ENCODE measurements at regions not wholly inside any gene's neighbourhood (a gene's known extent, or its start where the extent isn't known, plus 50 kb on each side); places are given as distances from the start of the nearest gene placed in this dataset.

DNA sequence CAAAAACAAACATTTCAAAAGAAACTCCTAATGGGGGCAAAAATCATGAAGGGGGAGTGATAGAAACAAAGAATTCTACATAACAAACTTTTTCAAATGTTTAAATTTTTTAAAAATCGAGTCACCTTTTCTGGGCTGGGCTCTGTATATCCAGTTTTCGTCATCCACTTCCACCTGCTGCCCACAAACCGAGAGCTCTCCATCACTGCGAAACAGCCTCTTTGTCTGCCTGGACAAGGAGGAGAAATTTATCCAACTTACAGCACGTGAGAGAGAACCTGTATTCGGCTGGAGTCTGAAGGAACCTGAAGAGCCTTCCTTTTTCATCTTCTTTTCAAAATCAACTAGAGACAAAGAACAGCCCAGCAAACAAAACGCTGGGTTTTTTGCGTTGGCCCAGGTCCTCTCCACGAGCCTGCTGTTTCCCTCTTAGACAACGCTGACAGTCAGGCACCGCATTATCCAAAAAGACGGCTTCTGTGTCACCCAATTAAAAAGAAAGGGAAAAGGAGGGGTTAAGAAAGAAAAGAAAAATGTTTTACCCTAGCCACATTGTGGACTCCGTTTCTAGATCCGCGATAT is 72.4 kb upstream of the NHSL1 start:
- DNase-seq (ENCODE audit: low spot score), result no peak
- H3K27me3 Mint-ChIP-seq (ENCODE audit: low read depth), result no peaks in the 10 kb centered on the region
- no peaks in the 10 kb centered on the region for H3K9me3 Mint-ChIP-seq
- no peak overlapping the region for H3K27ac Mint-ChIP-seq
- no peak for TF ChIP-seq ZNF121 (CRISPR knock-in tag; IDR thresholded peaks at IDR 0.05)
- H3K36me3 Mint-ChIP-seq, result no peaks in the 10 kb centered on the region
- ChIA-PET POLR2A (interaction anchor here (1.2 kb wide), 1 partner anchor 8 kb away, joined by 3 read pairs; no protein-coding TSS in a partner anchor), CTCF (interaction anchor here (1.3 to 2.1 kb wide), 4 partner anchors 10 to 122 kb away, joined by 3 to 4 read pairs (median 4); no protein-coding TSS in a partner anchor)
- ATAC-seq, result no peak
- peaks cover 20% of the 10 kb centered on the region for H3K4me1 Mint-ChIP-seq
- no peak overlapping the region for H3K4me3 Mint-ChIP-seq

GRCh38 chr6:138572167-138572875 is 73.0 kb upstream of the NHSL1 start:
- ATAC-seq (peak; percentile 83), DNase-seq (ENCODE audit: low spot score) (peak; percentile 64)
- H3K9me3 Mint-ChIP-seq, result no peaks in the 10 kb centered on the region
- H3K27me3 Mint-ChIP-seq (ENCODE audit: low read depth), result no peaks in the 10 kb centered on the region
- H3K27ac Mint-ChIP-seq, result no peak overlapping the region
- no peaks in the 10 kb centered on the region for H3K36me3 Mint-ChIP-seq
- CTCF ChIA-PET, result interaction anchor here (1.3 to 2.1 kb wide), 4 partner anchors 11 to 55 kb away, joined by 3 to 6 read pairs (median 4); no protein-coding TSS in a partner anchor
- peak; percentile 74 for TF ChIP-seq GABPB1 (CRISPR knock-in tag; IDR thresholded peaks at IDR 0.05)
- TF ChIP-seq SMAD4 (CRISPR knock-in tag; IDR thresholded peaks at IDR 0.05), result no peak
- TF ChIP-seq ZBTB43 (CRISPR knock-in tag; IDR thresholded peaks at IDR 0.05), result no peak
- TF ChIP-seq FOXP1 (CRISPR knock-in tag; IDR thresholded peaks at IDR 0.05; ENCODE audit: borderline replicate concordance), result no peak
- no peak for TF ChIP-seq RORB (CRISPR knock-in tag; IDR thresholded peaks at IDR 0.05)
- POLR2A ChIA-PET, result interaction anchor here (1.2 kb wide), 1 partner anchor 9 kb away, joined by 3 read pairs; no protein-coding TSS in a partner anchor
- peaks cover 25% of the 10 kb centered on the region for H3K4me1 Mint-ChIP-seq
- H3K4me3 Mint-ChIP-seq, result no peak overlapping the region

GRCh38 chr6:138572885-138573284 is 73.6 kb upstream of the NHSL1 start:
- POLR2A ChIA-PET, result interaction anchor here (1.2 kb wide), 1 partner anchor 9 kb away, joined by 3 read pairs; no protein-coding TSS in a partner anchor
- CTCF ChIA-PET, result interaction anchor here (1.4 to 2.1 kb wide), 2 partner anchors 12 to 44 kb away, joined by 4 to 6 read pairs; no protein-coding TSS in a partner anchor
- TF ChIP-seq FOXP1 (CRISPR knock-in tag; IDR thresholded peaks at IDR 0.05; ENCODE audit: borderline replicate concordance), result no peak
- TF ChIP-seq, protein P1, sequence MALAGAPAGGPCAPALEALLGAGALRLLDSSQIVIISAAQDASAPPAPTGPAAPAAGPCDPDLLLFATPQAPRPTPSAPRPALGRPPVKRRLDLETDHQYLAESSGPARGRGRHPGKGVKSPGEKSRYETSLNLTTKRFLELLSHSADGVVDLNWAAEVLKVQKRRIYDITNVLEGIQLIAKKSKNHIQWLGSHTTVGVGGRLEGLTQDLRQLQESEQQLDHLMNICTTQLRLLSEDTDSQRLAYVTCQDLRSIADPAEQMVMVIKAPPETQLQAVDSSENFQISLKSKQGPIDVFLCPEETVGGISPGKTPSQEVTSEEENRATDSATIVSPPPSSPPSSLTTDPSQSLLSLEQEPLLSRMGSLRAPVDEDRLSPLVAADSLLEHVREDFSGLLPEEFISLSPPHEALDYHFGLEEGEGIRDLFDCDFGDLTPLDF (CRISPR knock-in tag; IDR thresholded peaks at IDR 0.05), result no peak
- TF ChIP-seq TEAD4 (CRISPR knock-in tag; IDR thresholded peaks at IDR 0.05), result no peak
- TF ChIP-seq, protein P2, sequence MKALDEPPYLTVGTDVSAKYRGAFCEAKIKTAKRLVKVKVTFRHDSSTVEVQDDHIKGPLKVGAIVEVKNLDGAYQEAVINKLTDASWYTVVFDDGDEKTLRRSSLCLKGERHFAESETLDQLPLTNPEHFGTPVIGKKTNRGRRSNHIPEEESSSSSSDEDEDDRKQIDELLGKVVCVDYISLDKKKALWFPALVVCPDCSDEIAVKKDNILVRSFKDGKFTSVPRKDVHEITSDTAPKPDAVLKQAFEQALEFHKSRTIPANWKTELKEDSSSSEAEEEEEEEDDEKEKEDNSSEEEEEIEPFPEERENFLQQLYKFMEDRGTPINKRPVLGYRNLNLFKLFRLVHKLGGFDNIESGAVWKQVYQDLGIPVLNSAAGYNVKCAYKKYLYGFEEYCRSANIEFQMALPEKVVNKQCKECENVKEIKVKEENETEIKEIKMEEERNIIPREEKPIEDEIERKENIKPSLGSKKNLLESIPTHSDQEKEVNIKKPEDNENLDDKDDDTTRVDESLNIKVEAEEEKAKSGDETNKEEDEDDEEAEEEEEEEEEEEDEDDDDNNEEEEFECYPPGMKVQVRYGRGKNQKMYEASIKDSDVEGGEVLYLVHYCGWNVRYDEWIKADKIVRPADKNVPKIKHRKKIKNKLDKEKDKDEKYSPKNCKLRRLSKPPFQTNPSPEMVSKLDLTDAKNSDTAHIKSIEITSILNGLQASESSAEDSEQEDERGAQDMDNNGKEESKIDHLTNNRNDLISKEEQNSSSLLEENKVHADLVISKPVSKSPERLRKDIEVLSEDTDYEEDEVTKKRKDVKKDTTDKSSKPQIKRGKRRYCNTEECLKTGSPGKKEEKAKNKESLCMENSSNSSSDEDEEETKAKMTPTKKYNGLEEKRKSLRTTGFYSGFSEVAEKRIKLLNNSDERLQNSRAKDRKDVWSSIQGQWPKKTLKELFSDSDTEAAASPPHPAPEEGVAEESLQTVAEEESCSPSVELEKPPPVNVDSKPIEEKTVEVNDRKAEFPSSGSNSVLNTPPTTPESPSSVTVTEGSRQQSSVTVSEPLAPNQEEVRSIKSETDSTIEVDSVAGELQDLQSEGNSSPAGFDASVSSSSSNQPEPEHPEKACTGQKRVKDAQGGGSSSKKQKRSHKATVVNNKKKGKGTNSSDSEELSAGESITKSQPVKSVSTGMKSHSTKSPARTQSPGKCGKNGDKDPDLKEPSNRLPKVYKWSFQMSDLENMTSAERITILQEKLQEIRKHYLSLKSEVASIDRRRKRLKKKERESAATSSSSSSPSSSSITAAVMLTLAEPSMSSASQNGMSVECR (CRISPR knock-in tag; IDR thresholded peaks at IDR 0.05; ENCODE audit: borderline replicate concordance), result no peak
- TF ChIP-seq ZNF121 (CRISPR knock-in tag; IDR thresholded peaks at IDR 0.05), result no peak
- no peak for TF ChIP-seq ZNF423 (CRISPR knock-in tag; IDR thresholded peaks at IDR 0.05)
- no peak for TF ChIP-seq MYBL2 (CRISPR knock-in tag; IDR thresholded peaks at IDR 0.05)
- TF ChIP-seq GRHL2 (CRISPR knock-in tag; IDR thresholded peaks at IDR 0.05; ENCODE audit: insufficient replicate concordance, severe bottlenecking), result no peak
- no peak for TF ChIP-seq RELA (CRISPR knock-in tag; IDR thresholded peaks at IDR 0.05; ENCODE audit: borderline replicate concordance)
- TF ChIP-seq ELF4 (CRISPR knock-in tag; IDR thresholded peaks at IDR 0.05; ENCODE audit: low read depth), result no peak
- TF ChIP-seq STAT6 (CRISPR knock-in tag; conservative IDR thresholded peaks at IDR 0.05; ENCODE audit: low read depth), result no peak
- no peak for TF ChIP-seq GABPB1 (CRISPR knock-in tag; IDR thresholded peaks at IDR 0.05)
- no peak for TF ChIP-seq SP1 (CRISPR knock-in tag; conservative IDR thresholded peaks at IDR 0.05)
- no peak for TF ChIP-seq TP53 (CRISPR knock-in tag; IDR thresholded peaks at IDR 0.05)
- no peak for TF ChIP-seq MXD4 (CRISPR knock-in tag; IDR thresholded peaks at IDR 0.05; ENCODE audit: borderline replicate concordance)
- TF ChIP-seq, protein P3, sequence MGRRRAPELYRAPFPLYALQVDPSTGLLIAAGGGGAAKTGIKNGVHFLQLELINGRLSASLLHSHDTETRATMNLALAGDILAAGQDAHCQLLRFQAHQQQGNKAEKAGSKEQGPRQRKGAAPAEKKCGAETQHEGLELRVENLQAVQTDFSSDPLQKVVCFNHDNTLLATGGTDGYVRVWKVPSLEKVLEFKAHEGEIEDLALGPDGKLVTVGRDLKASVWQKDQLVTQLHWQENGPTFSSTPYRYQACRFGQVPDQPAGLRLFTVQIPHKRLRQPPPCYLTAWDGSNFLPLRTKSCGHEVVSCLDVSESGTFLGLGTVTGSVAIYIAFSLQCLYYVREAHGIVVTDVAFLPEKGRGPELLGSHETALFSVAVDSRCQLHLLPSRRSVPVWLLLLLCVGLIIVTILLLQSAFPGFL (CRISPR knock-in tag; IDR thresholded peaks at IDR 0.05; ENCODE audit: borderline replicate concordance), result no peak

More at GRCh38 chr6:138572885-138573284, 73.6 kb upstream of the NHSL1 start:
- no peak overlapping the region for H3K27ac Mint-ChIP-seq
- peaks cover 30% of the 10 kb centered on the region for H3K4me1 Mint-ChIP-seq
- DNase-seq (ENCODE audit: low spot score), result no peak
- H3K9me3 Mint-ChIP-seq, result no peaks in the 10 kb centered on the region
- ATAC-seq, result peak; percentile 47
- H3K36me3 Mint-ChIP-seq, result no peaks in the 10 kb centered on the region
- H3K4me3 Mint-ChIP-seq, result no peak overlapping the region
- H3K27me3 Mint-ChIP-seq (ENCODE audit: low read depth), result no peaks in the 10 kb centered on the region

All from WTC11 (cell line).